ENCODE measurements at regions not wholly inside any gene's neighbourhood (a gene's known extent, or its start where the extent isn't known, plus 50 kb on each side); places are given as distances from the start of the nearest gene placed in this dataset.

GRCh38 chrX:150198776-150199175, 164.3 kb upstream of the MAMLD1 start:
- TF ChIP-seq CTCF (IDR thresholded peaks at IDR 0.05) (no peak), POLR2A (IDR thresholded peaks at IDR 0.05) (no peak)

Measured in right lobe of liver (tissue), 4 donors.